Stimulated activated naive CD8-positive, alpha-beta T cell treated with anti-CD3 and anti-CD28 coated beads, Interleukin-15, amount 100 ng/mL, for 72 hours (primary cell): ENCODE measurements at regions not wholly inside any gene's neighbourhood (a gene's known extent, or its start where the extent isn't known, plus 50 kb on each side); places are given as distances from the start of the nearest gene placed in this dataset.

Source experiments
- ATAC-seq: fragments of 150-1000 bp; cut with Tn5 transposase; 2 replicates; pipeline ENCODE4 v1.10.0; 2021; ENCODE audit warnings: mild to moderate bottlenecking, moderate library complexity
- DNase-seq, 2 donors: peaks; one replicate each; pipeline ENCODE4 v3.0.0; 2021 to 2022
- H3K27ac Mint-ChIP-seq, 2 donors: one replicate each; pipeline ENCODE4 v1.8.0; 2022; ENCODE audit warnings: mild to moderate bottlenecking in 2 of 2, mixed read lengths in 2 of 2, moderate library complexity in 2 of 2
- H3K27me3 Mint-ChIP-seq: one replicate; pipeline ENCODE4 v1.8.0; 2022; ENCODE audit warnings: mixed read lengths
- H3K4me1 Mint-ChIP-seq: one replicate; pipeline ENCODE4 v1.8.0; 2022; ENCODE audit warnings: mild to moderate bottlenecking, mixed read lengths
- H3K4me3 Mint-ChIP-seq, 2 donors: one replicate each; pipeline ENCODE4 v1.8.0; 2022; ENCODE audit warnings: mild to moderate bottlenecking in 2 of 2, mixed read lengths in 2 of 2, moderate library complexity in 1 of 2
- H3K9me3 Mint-ChIP-seq, 2 donors: one replicate each; pipeline ENCODE4 v1.8.0; 2022; ENCODE audit warnings: mixed read lengths in 2 of 2

- no peak for DNase-seq
- no peak for ATAC-seq
- Mint-ChIP-seq H3K4me3 (no peak overlapping the region), H3K27me3 (no peaks in the 10 kb centered on the region), H3K9me3 (no peaks in the 10 kb centered on the region), H3K27ac (no peak overlapping the region), H3K4me1 (no peaks in the 10 kb centered on the region)
These were observed 227.7 kb upstream of the STK17B start for GRCh38 chr2:196399096-196399495.

DNA sequence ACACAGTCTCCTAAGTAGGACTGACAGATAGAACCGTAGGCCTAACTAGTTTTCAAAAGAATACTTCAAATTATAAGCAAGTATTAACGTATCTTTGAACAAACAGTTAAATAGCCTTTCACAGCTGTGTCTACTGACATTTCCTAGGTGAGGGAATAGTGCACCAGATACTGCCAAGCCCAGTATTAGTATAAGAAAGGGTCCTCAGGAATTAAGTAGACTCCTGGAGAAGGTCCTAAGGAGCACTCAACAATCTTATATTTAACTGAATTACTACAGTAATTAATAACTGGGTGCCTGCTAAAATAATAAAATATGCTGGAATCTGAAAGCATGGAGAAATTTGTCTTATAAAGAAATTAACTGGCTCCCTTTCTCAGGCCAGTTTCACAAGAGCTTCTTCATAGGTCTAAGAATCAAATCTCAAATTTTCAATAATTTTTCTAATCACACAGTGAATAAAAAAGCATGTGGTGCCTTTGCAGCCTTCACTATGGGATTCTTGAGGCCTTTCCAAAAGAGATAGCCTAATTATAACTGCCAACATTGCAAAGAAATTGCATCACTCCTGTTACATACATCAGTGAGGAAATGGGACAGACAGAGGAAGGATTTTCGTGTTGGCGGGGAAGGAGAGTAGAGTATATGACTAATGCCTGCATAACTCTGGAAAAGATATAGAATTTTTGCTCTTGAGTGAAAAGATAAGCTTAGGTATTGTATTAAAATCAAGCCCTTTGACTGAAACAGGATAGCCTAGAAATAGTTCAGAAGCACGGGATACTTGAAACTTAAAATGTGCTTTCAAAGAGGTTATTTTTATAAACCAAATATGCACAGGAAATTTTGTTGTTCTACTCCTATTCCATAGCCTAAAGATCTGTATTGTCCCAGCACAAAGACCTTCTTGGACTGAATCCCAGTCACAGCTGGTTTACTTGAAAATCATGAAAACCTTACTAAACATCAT, 228.6 kb upstream of the STK17B start:
- DNase-seq (no peak), ATAC-seq (no peak)
- H3K4me1 Mint-ChIP-seq = no peaks in the 10 kb centered on the region
- no peak overlapping the region for H3K4me3 Mint-ChIP-seq
- no peaks in the 10 kb centered on the region for H3K27me3 Mint-ChIP-seq
- H3K27ac Mint-ChIP-seq = peak overlapping the region in 1 of 2 donors; percentile 67
- no peaks in the 10 kb centered on the region for H3K9me3 Mint-ChIP-seq

DNA sequence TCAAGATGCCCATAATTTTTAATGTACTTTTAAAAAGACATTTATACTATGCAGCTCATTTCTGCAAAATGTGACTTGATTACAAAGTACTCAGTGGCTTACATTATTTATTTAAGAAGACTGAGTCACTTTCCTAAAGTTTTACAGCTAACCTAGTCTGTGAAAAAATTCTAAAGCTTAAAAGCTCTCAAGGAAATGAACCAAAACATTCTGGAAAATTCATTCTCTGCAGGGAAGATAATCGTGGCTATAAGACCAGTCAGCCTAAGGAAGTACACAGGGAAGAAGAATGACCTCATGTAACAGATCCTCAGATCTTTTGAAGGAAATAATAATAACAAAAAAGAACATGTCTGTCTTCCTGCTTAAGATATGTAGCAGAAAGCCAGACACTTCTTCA, 232.1 kb upstream of the STK17B start:
- no peak overlapping the region for H3K27ac Mint-ChIP-seq
- no peaks in the 10 kb centered on the region for H3K27me3 Mint-ChIP-seq
- DNase-seq (no peak), ATAC-seq (no peak)
- no peaks in the 10 kb centered on the region for H3K9me3 Mint-ChIP-seq
- H3K4me3 Mint-ChIP-seq = no peak overlapping the region
- H3K4me1 Mint-ChIP-seq = no peaks in the 10 kb centered on the region

GRCh38 chr2:196404276-196404675, 232.9 kb upstream of the STK17B start:
- ATAC-seq (no peak), DNase-seq (no peak)
- H3K4me3 Mint-ChIP-seq = no peak overlapping the region
- H3K27me3 Mint-ChIP-seq = no peaks in the 10 kb centered on the region
- H3K27ac Mint-ChIP-seq = no peak overlapping the region
- no peaks in the 10 kb centered on the region for H3K4me1 Mint-ChIP-seq
- no peaks in the 10 kb centered on the region for H3K9me3 Mint-ChIP-seq

- Mint-ChIP-seq H3K4me1 (no peaks in the 10 kb centered on the region), H3K9me3 (no peaks in the 10 kb centered on the region), H3K4me3 (no peak overlapping the region), H3K27me3 (no peaks in the 10 kb centered on the region), H3K27ac (no peak overlapping the region)
- no peak for DNase-seq
- no peak for ATAC-seq
These were observed 231.7 kb upstream of the CCDC150 start for GRCh38 chr2:196407675-196408264.

DNA sequence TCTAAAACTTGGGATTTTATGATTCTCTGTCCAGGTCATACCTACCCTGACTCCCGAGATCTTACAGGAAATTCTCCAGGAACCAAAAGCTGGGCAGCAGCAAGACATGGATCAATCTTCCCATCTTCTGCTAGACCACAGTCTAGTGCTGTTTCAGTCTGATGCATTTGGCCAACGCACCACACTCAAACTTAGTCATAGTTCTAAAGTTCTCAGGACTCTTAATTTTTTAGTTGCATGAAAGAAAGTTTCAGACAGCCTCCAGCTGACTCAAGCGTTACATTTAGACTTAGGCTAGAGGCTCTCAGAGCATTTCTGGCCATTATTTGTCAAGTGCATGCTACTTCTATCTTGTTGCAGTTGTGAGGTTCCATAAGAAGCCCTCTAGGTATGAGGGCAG, 230.1 kb upstream of the CCDC150 start:
- H3K27me3 Mint-ChIP-seq = no peaks in the 10 kb centered on the region
- H3K4me1 Mint-ChIP-seq = peaks cover 8% of the 10 kb centered on the region
- no peak for ATAC-seq
- H3K9me3 Mint-ChIP-seq = peaks cover 0 to 2% of the 10 kb centered on the region in 2 donors
- H3K4me3 Mint-ChIP-seq = no peak overlapping the region
- no peak overlapping the region for H3K27ac Mint-ChIP-seq
- DNase-seq = no peak

- H3K9me3 Mint-ChIP-seq = peaks cover 0 to 7% of the 10 kb centered on the region in 2 donors
- H3K27me3 Mint-ChIP-seq = no peaks in the 10 kb centered on the region
- no peak overlapping the region for H3K27ac Mint-ChIP-seq
- DNase-seq (no peak), ATAC-seq (no peak)
- no peak overlapping the region for H3K4me3 Mint-ChIP-seq
- peaks cover 14% of the 10 kb centered on the region for H3K4me1 Mint-ChIP-seq
These were observed 229.5 kb upstream of the CCDC150 start for GRCh38 chr2:196410008-196410407.

DNA sequence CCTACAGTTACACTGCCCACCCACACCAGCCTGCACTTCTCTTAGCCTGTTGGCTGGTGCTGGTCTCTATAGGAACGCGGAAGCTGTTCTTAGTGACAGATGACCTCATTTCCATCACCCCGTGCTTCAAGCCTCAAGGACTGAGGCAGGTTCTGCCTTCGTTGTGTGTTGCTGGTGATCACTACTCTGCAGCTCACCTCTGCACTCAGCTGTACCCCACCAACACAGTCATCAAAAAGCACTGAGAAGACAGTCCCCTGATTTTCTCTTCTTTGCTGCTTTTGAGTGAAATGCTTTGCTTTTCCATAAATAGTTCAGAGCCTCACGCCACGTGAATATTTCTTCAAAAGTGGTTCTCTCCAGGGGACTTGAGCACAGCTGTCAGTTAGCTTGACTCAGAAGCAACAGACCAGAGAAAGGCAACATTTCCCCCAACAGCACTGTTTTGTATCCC, 225.7 kb upstream of the CCDC150 start:
- H3K27me3 Mint-ChIP-seq = no peaks in the 10 kb centered on the region
- no peak overlapping the region for H3K27ac Mint-ChIP-seq
- peaks cover 23% of the 10 kb centered on the region for H3K4me1 Mint-ChIP-seq
- ATAC-seq = no peak
- no peak for DNase-seq
- no peak overlapping the region for H3K4me3 Mint-ChIP-seq
- H3K9me3 Mint-ChIP-seq = peaks cover 0 to 7% of the 10 kb centered on the region in 2 donors

GRCh38 chr2:196415384-196415783, 224.1 kb upstream of the CCDC150 start:
- peak overlapping the region; percentile 76 to 82 for H3K4me3 Mint-ChIP-seq
- H3K4me1 Mint-ChIP-seq = peaks cover 23% of the 10 kb centered on the region
- no peaks in the 10 kb centered on the region for H3K27me3 Mint-ChIP-seq
- H3K27ac Mint-ChIP-seq = peak overlapping the region; percentile 65 to 70
- peaks cover 0 to 7% of the 10 kb centered on the region in 2 donors for H3K9me3 Mint-ChIP-seq
- ATAC-seq (peak; percentile 87), DNase-seq (no peak)

- Mint-ChIP-seq H3K27me3 (no peaks in the 10 kb centered on the region), H3K9me3 (no peaks in the 10 kb centered on the region), H3K27ac (no peak overlapping the region), H3K4me1 (peaks cover 7% of the 10 kb centered on the region), H3K4me3 (no peak overlapping the region)
- ATAC-seq (no peak), DNase-seq (no peak)
These were observed 219.4 kb upstream of the CCDC150 start for GRCh38 chr2:196420143-196420542.

GRCh38 chr2:196421880-196422279, 217.6 kb upstream of the CCDC150 start:
- ATAC-seq (no peak), DNase-seq (no peak)
- Mint-ChIP-seq H3K4me1 (no peaks in the 10 kb centered on the region), H3K27me3 (no peaks in the 10 kb centered on the region), H3K4me3 (no peak overlapping the region), H3K9me3 (no peaks in the 10 kb centered on the region), H3K27ac (no peak overlapping the region)

DNA sequence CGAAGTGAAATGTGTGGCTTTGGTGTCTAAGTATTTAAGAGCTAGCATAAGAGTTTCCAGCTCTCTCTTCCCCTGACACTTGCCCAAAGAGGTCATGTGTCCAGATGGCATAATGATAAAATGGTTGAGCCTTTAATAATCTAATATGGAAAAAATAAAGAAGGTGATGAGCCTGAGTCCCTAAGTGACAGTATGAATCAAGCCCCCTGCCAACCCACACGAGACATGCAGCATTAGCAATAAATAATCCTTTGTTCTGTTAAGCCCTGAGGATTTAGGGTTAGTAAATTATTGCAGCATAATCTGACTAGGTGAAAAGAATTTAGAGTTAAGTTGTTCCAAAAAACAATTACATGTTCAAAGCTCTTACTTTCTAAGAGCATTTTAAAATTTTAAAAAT, 217.2 kb upstream of the CCDC150 start:
- no peak overlapping the region for H3K27ac Mint-ChIP-seq
- H3K9me3 Mint-ChIP-seq = no peaks in the 10 kb centered on the region
- no peak for ATAC-seq
- no peak overlapping the region for H3K4me3 Mint-ChIP-seq
- no peaks in the 10 kb centered on the region for H3K4me1 Mint-ChIP-seq
- H3K27me3 Mint-ChIP-seq = no peaks in the 10 kb centered on the region
- no peak for DNase-seq

GRCh38 chr2:196426122-196426521, 213.4 kb upstream of the CCDC150 start:
- ATAC-seq = no peak
- Mint-ChIP-seq H3K4me1 (no peaks in the 10 kb centered on the region), H3K27ac (no peak overlapping the region), H3K9me3 (no peaks in the 10 kb centered on the region), H3K4me3 (no peak overlapping the region), H3K27me3 (peaks cover 17% of the 10 kb centered on the region)
- no peak for DNase-seq

DNA sequence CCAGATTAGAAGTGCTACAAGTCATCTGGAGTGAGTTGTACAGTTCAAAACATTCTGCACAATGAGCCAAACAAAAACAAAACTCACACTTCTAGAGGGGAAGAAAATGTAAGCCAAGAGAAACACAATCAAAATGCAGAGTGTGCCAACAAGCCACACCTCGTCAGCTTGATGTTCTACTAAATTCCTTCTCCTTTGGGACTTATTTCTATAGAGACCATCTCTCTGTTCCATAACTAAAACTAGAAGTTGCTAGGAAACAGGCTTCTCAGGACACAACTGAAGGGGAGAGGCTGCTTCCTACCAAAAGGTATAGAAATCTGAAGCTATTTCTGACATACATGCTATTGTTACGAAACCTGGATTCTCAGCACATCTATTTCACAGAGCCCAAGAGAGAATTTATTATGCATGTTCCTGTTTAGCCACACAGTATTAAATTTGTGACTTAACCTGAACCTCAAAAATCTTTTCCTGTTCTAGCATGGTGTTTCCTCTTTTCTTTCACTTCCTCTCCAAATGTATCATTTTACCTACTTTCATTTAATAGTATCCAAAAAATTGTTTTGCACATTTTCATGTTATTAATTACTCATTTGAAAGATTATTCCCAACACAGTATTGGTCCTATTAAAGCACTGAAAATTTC, 211.4 kb upstream of the CCDC150 start:
- H3K9me3 Mint-ChIP-seq = no peaks in the 10 kb centered on the region
- ATAC-seq (no peak), DNase-seq (no peak)
- H3K4me1 Mint-ChIP-seq = no peaks in the 10 kb centered on the region
- H3K4me3 Mint-ChIP-seq = no peak overlapping the region
- no peak overlapping the region for H3K27ac Mint-ChIP-seq
- H3K27me3 Mint-ChIP-seq = peaks cover 17% of the 10 kb centered on the region

GRCh38 chr2:196431076-196431475, 208.4 kb upstream of the CCDC150 start:
- DNase-seq (no peak), ATAC-seq (no peak)
- Mint-ChIP-seq H3K9me3 (no peaks in the 10 kb centered on the region), H3K27me3 (peaks cover 17% of the 10 kb centered on the region), H3K4me3 (no peak overlapping the region), H3K4me1 (no peaks in the 10 kb centered on the region), H3K27ac (no peak overlapping the region)

DNA sequence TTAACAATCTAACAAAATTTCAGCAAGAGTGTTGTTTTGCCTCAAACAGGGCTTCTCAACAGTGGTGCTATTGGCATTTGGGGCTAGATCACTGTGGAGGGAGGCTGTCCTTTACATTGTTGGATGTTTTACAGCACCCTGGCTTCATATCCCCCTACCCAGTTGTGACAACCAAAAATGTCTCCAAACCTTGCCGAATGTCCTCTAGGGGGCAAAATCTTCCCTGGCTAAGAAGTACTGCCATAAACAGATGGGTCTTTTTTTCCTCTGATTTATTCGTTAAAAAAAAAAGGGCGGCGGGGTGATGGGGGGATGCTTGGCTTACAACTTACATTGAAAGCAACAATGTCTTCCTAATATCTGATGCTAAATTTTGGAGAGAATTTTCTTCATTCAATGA, 207.6 kb upstream of the CCDC150 start:
- H3K4me1 Mint-ChIP-seq = no peaks in the 10 kb centered on the region
- no peak overlapping the region for H3K27ac Mint-ChIP-seq
- H3K27me3 Mint-ChIP-seq = peaks cover 17% of the 10 kb centered on the region
- DNase-seq (no peak), ATAC-seq (no peak)
- no peak overlapping the region for H3K4me3 Mint-ChIP-seq
- H3K9me3 Mint-ChIP-seq = no peaks in the 10 kb centered on the region
